Left lobe of liver (tissue), 2 donors: ENCODE measurements at regions not wholly inside any gene's neighbourhood (a gene's known extent, or its start where the extent isn't known, plus 50 kb on each side); places are given as distances from the start of the nearest gene placed in this dataset.
A peak's percentile ranks its signal among the peaks of the same experiment; 100 is the strongest.

Experiments used
- ATAC-seq: fragments of 200-7000 bp; cut with Tn5 transposase; one replicate; pipeline ENCODE4 v1.9.1; 2020; ENCODE audit warnings: mild to moderate bottlenecking, moderate library complexity
- DNase-seq: peaks from one replicate; pipeline ENCODE4 v3.0.0-alpha.2; 2020; ENCODE audit warnings: low spot score
- donor health status: DM: no; HTN: no; CAD: no; lungs with moderate emphysema.
- donor health status: DM: no; HTN: yes; CAD: no.

DNA sequence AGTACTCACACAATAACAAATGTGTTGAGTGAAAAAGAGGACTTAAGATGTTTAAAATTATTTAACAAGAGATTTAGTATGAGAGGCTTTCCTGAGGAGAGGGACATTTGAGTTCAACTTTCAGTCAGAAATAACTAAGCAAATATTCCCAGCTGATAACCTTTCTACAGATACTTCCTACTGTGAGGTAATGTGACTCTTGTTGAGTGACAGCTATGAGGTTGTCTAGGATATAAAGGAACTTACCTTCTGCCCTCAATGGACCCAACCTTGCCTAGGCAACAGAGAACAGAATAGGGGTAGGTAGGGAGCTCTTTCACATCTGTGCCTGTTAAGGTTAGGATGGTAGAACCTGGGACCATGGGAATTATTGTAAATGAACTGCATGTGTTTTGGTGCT is 54.7 kb downstream of the GLUD2 start:
- DNase-seq: no peak
- ATAC-seq: no peak

- DNase-seq: no peak
- ATAC-seq: no peak
These were observed 56.0 kb downstream of the GLUD2 start for GRCh38 chrX:121103381-121103780.

GRCh38 chrX:121106484-121107235 is 59.2 kb downstream of the GLUD2 start:
- ATAC-seq: no peak
- no peak for DNase-seq

DNA sequence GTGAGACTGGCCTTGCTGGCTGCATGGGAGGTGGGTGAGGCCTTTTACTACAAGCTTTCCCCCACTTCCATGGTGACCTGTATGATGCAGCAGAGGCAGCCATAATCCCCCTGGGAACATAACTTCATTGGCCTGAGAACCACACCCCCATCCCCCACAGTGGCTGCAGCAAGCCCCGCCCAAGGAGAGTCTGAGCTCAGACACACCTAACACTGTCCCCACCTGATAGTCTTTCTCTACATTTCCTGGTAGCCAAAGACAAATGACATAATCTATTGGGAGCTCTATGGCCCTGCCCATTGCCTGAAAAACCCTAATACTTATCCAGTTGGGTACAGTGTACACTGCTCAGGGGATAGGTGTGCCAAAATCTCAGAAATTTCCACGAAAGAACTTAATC is 62.6 kb downstream of the GLUD2 start:
- no peak for ATAC-seq
- DNase-seq: no peak

DNA sequence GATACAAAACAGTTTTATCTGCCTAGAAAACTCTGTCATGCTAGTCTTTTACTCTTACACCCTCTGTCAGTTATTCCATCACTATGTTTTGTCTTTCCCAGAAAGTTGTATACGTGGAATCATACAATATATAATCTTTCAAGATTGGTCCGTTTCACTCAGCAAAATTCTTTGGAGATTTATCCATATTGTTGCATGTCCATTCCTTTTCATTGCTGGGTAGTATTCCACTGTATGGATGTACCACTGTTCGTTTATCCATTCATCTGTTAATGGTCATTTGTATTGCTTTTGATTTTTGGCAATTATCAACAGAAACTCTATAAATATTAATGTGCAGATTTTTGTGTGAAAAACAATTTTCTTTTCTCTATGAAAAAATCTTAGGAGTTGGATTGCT is 63.1 kb downstream of the GLUD2 start:
- DNase-seq: no peak
- no peak for ATAC-seq

DNA sequence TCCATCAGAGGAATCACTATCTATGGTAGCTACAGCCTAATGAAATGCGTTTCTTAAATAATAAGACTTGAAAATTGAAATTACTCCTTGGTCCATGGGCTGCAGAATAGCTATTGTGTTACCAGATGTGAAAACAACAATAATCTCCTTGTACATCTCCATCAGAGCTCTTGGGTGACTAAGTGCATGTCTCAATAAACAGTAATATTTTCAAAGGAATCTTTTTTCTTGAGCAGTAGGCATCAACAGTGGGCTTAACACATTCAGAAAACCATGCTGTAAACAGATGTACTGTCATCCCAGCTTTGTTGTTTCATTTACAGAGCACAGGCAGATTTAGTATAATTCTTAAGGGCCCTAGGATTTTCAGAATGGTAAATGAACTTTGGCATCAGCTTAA is 67.3 kb downstream of the GLUD2 start:
- ATAC-seq: no peak
- no peak for DNase-seq

GRCh38 chrX:121120690-121121605 is 73.5 kb downstream of the GLUD2 start:
- ATAC-seq (no peak), DNase-seq (no peak)

GRCh38 chrX:121122332-121122731 is 74.9 kb downstream of the GLUD2 start:
- no peak for ATAC-seq
- DNase-seq: no peak

DNA sequence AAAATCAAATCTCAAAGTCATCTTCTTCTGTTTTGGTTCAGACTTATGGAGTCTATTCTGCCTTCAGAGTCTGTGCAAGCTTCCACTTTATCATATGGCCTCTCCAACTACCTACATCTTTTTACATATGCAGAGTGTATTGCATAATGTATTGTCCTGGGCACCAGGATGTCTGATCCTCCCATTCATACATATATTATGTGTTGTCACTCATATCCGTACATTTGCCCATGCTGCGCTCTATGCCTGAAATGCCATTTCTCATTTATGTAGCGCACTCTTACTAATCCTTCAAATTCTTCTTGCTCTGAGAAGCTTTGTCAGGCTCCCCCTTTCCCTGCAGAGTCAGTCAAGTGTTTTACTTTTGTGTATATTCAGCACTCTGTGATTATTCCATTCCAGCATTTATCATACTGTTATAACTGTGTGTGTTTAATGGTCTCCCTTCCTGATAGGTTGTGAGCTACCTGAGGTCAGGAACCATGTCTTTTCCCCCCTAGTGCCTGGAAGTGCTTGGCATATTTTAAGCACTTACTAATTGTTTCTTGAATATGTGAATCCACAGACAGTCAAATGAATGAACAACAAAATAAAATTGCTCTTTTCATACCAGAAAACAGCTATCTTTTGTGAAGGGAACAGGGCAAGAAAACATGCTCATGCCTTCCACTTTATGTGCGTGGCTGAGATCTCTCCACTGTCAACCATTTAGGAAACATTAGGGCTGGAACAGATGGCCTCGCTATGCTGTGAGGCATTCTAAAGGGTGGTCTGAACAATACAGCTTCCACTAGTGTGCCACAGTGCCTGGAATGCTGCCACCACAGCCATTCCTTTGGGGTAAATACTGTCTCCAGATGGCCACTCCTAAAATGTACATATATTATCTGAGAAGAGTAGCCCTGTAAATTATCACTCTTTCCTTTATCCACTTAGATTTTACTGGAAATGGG is 81.8 kb downstream of the GLUD2 start:
- DNase-seq (no peak), ATAC-seq (no peak)

DNA sequence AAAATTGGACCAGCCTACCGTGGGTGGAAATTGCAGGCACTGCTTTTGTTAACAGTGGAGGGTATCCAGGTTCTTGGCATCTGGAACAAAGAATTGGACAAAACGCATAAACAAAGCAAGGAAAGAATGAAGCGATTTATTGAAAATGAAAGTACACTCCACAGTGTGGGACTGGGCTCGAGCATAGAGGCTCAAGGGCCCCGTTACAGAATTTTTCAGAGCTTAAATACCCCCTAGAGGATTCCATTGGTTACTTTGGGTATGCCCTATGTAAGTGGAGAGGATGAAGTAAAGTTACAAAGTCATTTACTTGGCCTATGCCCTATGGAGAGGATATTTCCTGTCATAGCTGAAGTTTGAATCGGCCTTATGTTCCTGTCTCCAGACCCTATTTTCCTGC is 85.3 kb downstream of the GLUD2 start:
- DNase-seq (no peak), ATAC-seq (no peak)

DNA sequence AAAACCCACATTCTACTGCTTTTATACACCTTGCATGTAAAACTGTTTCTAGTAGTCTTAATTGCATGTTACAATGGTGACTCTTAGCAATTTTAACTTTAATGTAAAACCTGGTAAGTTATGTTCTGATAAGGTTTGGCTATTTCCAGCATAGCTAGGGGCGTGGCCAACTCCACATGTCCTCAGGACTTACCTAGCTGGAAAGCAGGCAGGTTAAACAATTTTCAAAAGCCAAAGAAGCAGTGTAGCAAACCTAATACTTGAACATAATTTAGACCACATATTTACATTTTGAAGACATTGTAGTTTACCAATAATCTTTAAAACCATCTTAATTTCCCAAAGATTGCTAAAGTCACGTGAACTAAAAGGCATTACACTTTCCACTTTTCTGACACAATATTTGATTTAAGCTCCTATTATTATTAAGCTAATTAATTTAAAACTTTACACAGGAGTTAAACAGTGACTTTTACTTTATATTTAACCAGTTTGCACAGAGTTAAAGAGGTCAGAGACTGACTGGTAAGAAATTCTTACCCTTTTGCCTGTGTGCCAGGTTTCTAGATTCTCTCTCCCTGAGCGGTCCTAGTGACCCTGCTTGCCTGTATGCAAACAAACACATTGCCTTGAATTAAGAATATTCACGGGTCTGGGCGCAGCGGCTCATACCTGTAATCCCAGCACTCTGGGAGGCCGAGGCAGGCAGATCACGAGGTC is 88.2 kb downstream of the GLUD2 start:
- no peak for DNase-seq
- peak; percentile 93 for ATAC-seq

DNA sequence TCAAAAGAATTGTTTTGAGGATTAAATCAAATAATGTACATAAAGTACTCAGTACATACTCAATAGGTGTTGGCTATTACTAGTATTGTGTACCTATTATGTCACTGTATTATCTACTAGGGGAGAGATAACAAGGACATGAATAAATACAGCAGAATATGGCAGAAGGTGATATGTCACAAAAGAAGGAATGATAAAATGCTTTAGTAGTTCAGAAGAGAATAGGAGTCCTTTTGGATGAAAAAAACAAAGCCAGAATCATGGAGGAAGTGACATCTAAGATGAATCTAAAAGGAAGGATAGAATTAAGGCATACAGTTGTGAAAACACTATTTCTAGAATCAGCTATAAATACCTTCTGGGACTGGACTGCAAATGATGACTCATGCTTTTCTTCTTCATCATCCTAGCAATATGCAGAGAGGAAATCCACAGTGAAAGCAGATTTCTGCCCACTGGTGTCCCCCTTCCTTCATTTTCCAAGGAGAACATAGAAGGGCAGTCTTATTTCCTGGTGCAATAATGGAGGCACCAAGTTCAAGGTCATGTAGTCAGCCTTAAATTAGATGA is 98.7 kb downstream of the GLUD2 start:
- DNase-seq (no peak), ATAC-seq (no peak)

GRCh38 chrX:121150217-121150616 is 102.8 kb downstream of the GLUD2 start:
- no peak for DNase-seq
- ATAC-seq: no peak

- ATAC-seq (no peak), DNase-seq (no peak)
These were observed 103.9 kb downstream of the GLUD2 start for GRCh38 chrX:121151293-121151692.

DNA sequence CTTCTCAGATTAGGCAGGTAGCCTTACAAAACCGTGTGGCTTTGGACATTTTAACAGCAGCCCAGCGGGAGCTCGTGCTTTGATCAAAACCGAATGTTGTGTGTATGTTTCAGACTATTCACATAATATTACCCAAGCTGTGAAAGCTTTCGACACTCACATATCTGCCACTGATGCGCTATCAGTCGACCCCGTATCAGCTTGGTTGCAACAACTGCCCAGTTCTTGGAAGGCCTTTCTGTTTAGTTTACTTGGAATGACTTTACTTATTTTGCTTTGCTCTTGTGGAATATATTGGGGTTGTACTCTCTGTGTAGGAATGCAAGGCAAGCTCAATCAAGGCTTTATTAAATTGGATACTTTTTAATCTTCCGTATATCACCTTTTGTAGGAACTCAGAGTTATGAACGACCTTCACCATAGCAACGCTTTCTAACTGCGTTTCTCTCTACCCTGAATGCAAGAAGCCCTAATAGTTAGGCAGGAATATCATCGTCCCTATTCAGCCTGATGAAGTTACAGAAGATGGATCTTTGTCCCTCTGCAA is 107.5 kb downstream of the GLUD2 start:
- no peak for DNase-seq
- no peak for ATAC-seq

DNA sequence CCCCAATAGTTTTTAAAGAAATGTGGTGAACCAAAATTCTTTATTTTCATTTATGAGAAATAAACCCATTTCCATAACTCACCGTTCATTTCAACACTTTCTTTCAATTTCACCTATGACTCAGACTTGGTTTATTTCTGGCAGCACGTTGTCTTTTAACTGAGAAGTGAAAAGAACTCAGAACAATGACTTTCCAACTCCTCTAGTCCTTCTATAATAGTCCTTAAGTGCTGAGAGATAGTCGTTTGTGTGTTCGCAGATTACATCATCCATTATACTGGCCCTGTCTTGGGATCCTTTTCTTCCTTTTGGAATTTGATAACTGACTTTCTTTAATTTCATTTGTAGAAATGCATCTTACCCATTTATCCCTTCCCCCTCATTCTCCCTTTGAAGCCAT is 113.6 kb downstream of the GLUD2 start:
- DNase-seq (no peak), ATAC-seq (no peak)

DNA sequence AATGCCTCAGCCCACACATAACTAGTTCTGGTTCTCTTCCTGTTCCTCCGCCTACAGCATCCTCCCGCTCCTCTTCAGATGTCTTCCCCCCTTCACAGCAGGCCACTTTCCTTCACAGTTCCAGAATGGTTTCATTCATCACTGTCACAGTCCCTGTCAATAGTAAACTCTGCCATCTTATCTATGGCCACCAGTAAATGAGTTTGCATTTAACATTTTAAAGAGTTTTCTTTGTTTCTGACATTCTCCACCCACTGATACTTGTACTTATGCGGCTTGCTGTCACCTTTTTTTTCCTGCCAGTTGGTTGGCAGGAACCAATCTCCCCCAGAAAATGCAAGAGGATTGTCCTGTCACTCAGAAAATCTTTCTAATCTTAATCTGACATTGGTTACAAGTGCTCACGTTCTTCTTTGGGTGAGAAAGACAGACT is 114.1 kb downstream of the GLUD2 start:
- DNase-seq (no peak), ATAC-seq (no peak)

GRCh38 chrX:121163443-121163842 is 116.0 kb downstream of the GLUD2 start:
- no peak for DNase-seq
- ATAC-seq: no peak

DNA sequence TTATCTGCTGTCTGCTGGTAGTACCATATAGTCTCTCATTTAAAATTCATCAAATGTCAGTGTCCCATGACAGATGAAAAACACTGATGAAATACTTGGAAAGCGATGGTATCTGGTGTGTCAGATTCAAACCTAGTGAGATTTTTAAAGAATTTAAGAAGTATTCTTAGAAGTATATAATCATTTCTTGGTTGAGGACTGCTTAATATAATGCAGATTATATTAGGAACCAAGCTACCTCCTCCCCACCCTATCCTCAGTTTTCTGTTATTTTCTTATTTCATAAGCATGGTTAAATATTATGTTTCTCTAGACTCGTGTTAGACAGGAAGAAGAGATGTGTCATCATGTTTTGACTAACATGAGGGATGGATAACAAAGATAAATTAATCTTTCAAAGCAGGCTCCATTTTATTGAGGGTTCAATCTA is 118.5 kb downstream of the GLUD2 start:
- ATAC-seq (no peak), DNase-seq (no peak)
